Naive thymus-derived CD8-positive, alpha-beta T cell (primary cell): ENCODE measurements at regions not wholly inside any gene's neighbourhood (a gene's known extent, or its start where the extent isn't known, plus 50 kb on each side); places are given as distances from the start of the nearest gene placed in this dataset.
A peak's percentile ranks its signal among the peaks of the same experiment; 100 is the strongest.

ENCODE experiments used
- ATAC-seq, 2 donors: fragments of 150-1000 bp; cut with Tn5 transposase in 1 of 2; sonication (Bioruptor Pico), chemical (Tn5 transposase) in 1 of 2; 1 replicate in 1 of 2; 2 replicates in 1 of 2; pipeline ENCODE4 v1.10.0; 2021; ENCODE audit warnings: mild to moderate bottlenecking in 2 of 2, moderate library complexity in 2 of 2
- POLR2A ChIA-PET: fragments of 350-600 bp; sonication (Branson Sonifier 250); formaldehyde crosslinking; loops from one replicate; lab custom pipeline; 2021; ENCODE audit warnings: antibody characterized with exemption; lab: Charles Lee
- DNase-seq, 10 donors: peaks; one replicate each; pipeline versions ENCODE4 v3.0.0 to v3.0.0-alpha.2; 2020 to 2022
- H3K27ac Mint-ChIP-seq, 10 donors: one replicate each; pipeline ENCODE4 v1.8.0; 2020 to 2022; ENCODE audit warnings: mild to moderate bottlenecking in 10 of 10, mixed read lengths in 10 of 10, moderate library complexity in 4 of 10, inconsistent platforms in 1 of 10
- H3K27me3 Mint-ChIP-seq, 5 donors: one replicate each; pipeline ENCODE4 v1.8.0; 2021 to 2022; ENCODE audit warnings: mixed read lengths in 5 of 5
- H3K36me3 Mint-ChIP-seq, 3 donors: one replicate each; pipeline ENCODE4 v1.8.0; 2020 to 2022; ENCODE audit warnings: mixed read lengths in 3 of 3, mild to moderate bottlenecking in 2 of 3, inconsistent platforms in 1 of 3
- H3K4me1 Mint-ChIP-seq, 4 donors: one replicate each; pipeline ENCODE4 v1.8.0; 2021 to 2022; ENCODE audit warnings: mixed read lengths in 4 of 4
- H3K4me3 Mint-ChIP-seq, 10 donors: one replicate each; pipeline ENCODE4 v1.8.0; 2020 to 2022; ENCODE audit warnings: mild to moderate bottlenecking in 10 of 10, mixed read lengths in 10 of 10, moderate library complexity in 6 of 10, inconsistent platforms in 1 of 10
- H3K9me3 Mint-ChIP-seq, 9 donors: one replicate each; pipeline ENCODE4 v1.8.0; 2020 to 2022; ENCODE audit warnings: mixed read lengths in 9 of 9, mild to moderate bottlenecking in 3 of 9, inconsistent platforms in 1 of 9, moderate library complexity in 1 of 9

- Mint-ChIP-seq H3K9me3 (no peaks in the 10 kb centered on the region), H3K27me3 (peaks cover 0 to 16% (median 9%) of the 10 kb centered on the region in 5 donors), H3K4me3 (no peak overlapping the region), H3K36me3 (no peaks in the 10 kb centered on the region), H3K4me1 (no peaks in the 10 kb centered on the region), H3K27ac (no peak overlapping the region)
- ATAC-seq (no peak), DNase-seq (no peak)
- POLR2A ChIA-PET, result no interaction called here
Observed at GRCh38 chrX:16022580-16023200, 100.7 kb upstream of the GRPR start.

- Mint-ChIP-seq H3K4me1 (no peaks in the 10 kb centered on the region), H3K9me3 (no peaks in the 10 kb centered on the region), H3K27ac (no peak overlapping the region), H3K4me3 (no peak overlapping the region), H3K36me3 (no peaks in the 10 kb centered on the region), H3K27me3 (peaks cover 0 to 16% (median 9%) of the 10 kb centered on the region in 5 donors)
- no peak for ATAC-seq
- DNase-seq, result no peak
- POLR2A ChIA-PET, result no interaction called here
Observed at GRCh38 chrX:16018291-16018690, 105.1 kb upstream of the GRPR start.

- POLR2A ChIA-PET, result no interaction called here
- DNase-seq, result no peak
- H3K36me3 Mint-ChIP-seq, result no peaks in the 10 kb centered on the region
- ATAC-seq, result no peak
- no peak overlapping the region for H3K4me3 Mint-ChIP-seq
- H3K27ac Mint-ChIP-seq, result no peak overlapping the region
- no peaks in the 10 kb centered on the region for H3K27me3 Mint-ChIP-seq
- no peaks in the 10 kb centered on the region for H3K4me1 Mint-ChIP-seq
- H3K9me3 Mint-ChIP-seq, result no peaks in the 10 kb centered on the region
Observed at GRCh38 chrX:16014171-16014570, 109.2 kb upstream of the GRPR start.

GRCh38 chrX:16012250-16012649 is 111.1 kb upstream of the GRPR start:
- H3K4me3 Mint-ChIP-seq, result no peak overlapping the region
- ATAC-seq (no peak), DNase-seq (no peak)
- H3K9me3 Mint-ChIP-seq, result no peaks in the 10 kb centered on the region
- no peak overlapping the region for H3K27ac Mint-ChIP-seq
- peaks cover 0 to 2% (median 0%) of the 10 kb centered on the region in 5 donors for H3K27me3 Mint-ChIP-seq
- no peaks in the 10 kb centered on the region for H3K36me3 Mint-ChIP-seq
- POLR2A ChIA-PET, result no interaction called here
- no peaks in the 10 kb centered on the region for H3K4me1 Mint-ChIP-seq

GRCh38 chrX:16005917-16006316 is 117.4 kb upstream of the GRPR start:
- H3K9me3 Mint-ChIP-seq, result peaks cover 0 to 3% (median 0%) of the 10 kb centered on the region in 9 donors
- ATAC-seq, result no peak
- H3K36me3 Mint-ChIP-seq, result no peaks in the 10 kb centered on the region
- no peaks in the 10 kb centered on the region for H3K4me1 Mint-ChIP-seq
- H3K4me3 Mint-ChIP-seq, result no peak overlapping the region
- no peak for DNase-seq
- H3K27me3 Mint-ChIP-seq, result peaks cover 0 to 4% (median 0%) of the 10 kb centered on the region in 5 donors
- no peak overlapping the region for H3K27ac Mint-ChIP-seq
- POLR2A ChIA-PET, result interaction anchor here (0.6 kb wide), 1 partner anchor 746 kb away, joined by 5 read pairs; no protein-coding TSS in a partner anchor

- H3K27ac Mint-ChIP-seq, result no peak overlapping the region
- POLR2A ChIA-PET, result no interaction called here
- H3K27me3 Mint-ChIP-seq, result peaks cover 0 to 4% (median 0%) of the 10 kb centered on the region in 5 donors
- no peak for DNase-seq
- H3K36me3 Mint-ChIP-seq, result no peaks in the 10 kb centered on the region
- H3K9me3 Mint-ChIP-seq, result peaks cover 0 to 3% (median 0%) of the 10 kb centered on the region in 9 donors
- H3K4me3 Mint-ChIP-seq, result no peak overlapping the region
- H3K4me1 Mint-ChIP-seq, result no peaks in the 10 kb centered on the region
- ATAC-seq, result no peak
Observed at GRCh38 chrX:16002185-16002584, 121.2 kb upstream of the GRPR start.

- Mint-ChIP-seq H3K36me3 (peaks cover 0 to 12% (median 4%) of the 10 kb centered on the region in 3 donors), H3K27me3 (peaks cover 2 to 10% (median 6%) of the 10 kb centered on the region in 5 donors), H3K9me3 (peaks cover 0 to 15% (median 4%) of the 10 kb centered on the region in 9 donors), H3K4me3 (no peak overlapping the region), H3K27ac (no peak overlapping the region), H3K4me1 (no peaks in the 10 kb centered on the region)
- POLR2A ChIA-PET, result no interaction called here
- DNase-seq (no peak), ATAC-seq (no peak)
Observed at GRCh38 chrX:15998350-15998749, 125.0 kb upstream of the GRPR start.

GRCh38 chrX:15989716-15990115 is 133.6 kb upstream of the GRPR start:
- ATAC-seq, result no peak
- Mint-ChIP-seq H3K27ac (peak overlapping the region in 1 of 10 donors; percentile 11), H3K9me3 (peaks cover 0 to 9% (median 3%) of the 10 kb centered on the region in 9 donors), H3K27me3 (peaks cover 2 to 9% (median 4%) of the 10 kb centered on the region in 5 donors), H3K4me1 (peaks cover 0 to 5% (median 0%) of the 10 kb centered on the region in 4 donors), H3K36me3 (peaks cover 0 to 8% (median under 1%) of the 10 kb centered on the region in 3 donors), H3K4me3 (no peak overlapping the region)
- no peak for DNase-seq
- POLR2A ChIA-PET, result no interaction called here

- Mint-ChIP-seq H3K27me3 (peaks cover 0 to 3% (median 0%) of the 10 kb centered on the region in 5 donors), H3K27ac (peak overlapping the region in 1 of 10 donors; percentile 17), H3K4me3 (no peak overlapping the region), H3K4me1 (peaks cover 0 to 5% (median 0%) of the 10 kb centered on the region in 4 donors), H3K9me3 (peaks cover 0 to 4% (median 0%) of the 10 kb centered on the region in 9 donors), H3K36me3 (peaks cover 0 to 2% (median 0%) of the 10 kb centered on the region in 3 donors)
- ATAC-seq (no peak), DNase-seq (no peak)
- POLR2A ChIA-PET, result interaction anchor here (0.7 kb wide), 1 partner anchor 542 kb away, joined by 4 read pairs; no protein-coding TSS in a partner anchor
Observed at GRCh38 chrX:15988661-15989603, 134.3 kb upstream of the AP1S2 start.

- POLR2A ChIA-PET, result no interaction called here
- H3K36me3 Mint-ChIP-seq, result no peaks in the 10 kb centered on the region
- ATAC-seq (no peak), DNase-seq (no peak)
- no peak overlapping the region for H3K4me3 Mint-ChIP-seq
- peaks cover 0 to 5% (median 0%) of the 10 kb centered on the region in 4 donors for H3K4me1 Mint-ChIP-seq
- H3K9me3 Mint-ChIP-seq, result peaks cover 0 to 4% (median 0%) of the 10 kb centered on the region in 9 donors
- H3K27ac Mint-ChIP-seq, result no peak overlapping the region
- H3K27me3 Mint-ChIP-seq, result peaks cover 0 to 3% (median 0%) of the 10 kb centered on the region in 5 donors
Observed at GRCh38 chrX:15985937-15986336, 131.3 kb upstream of the AP1S2 start.

- no peaks in the 10 kb centered on the region for H3K36me3 Mint-ChIP-seq
- no peaks in the 10 kb centered on the region for H3K27me3 Mint-ChIP-seq
- no peak overlapping the region for H3K4me3 Mint-ChIP-seq
- H3K9me3 Mint-ChIP-seq, result peaks cover 0 to 4% (median 0%) of the 10 kb centered on the region in 9 donors
- H3K4me1 Mint-ChIP-seq, result no peaks in the 10 kb centered on the region
- POLR2A ChIA-PET, result no interaction called here
- no peak for ATAC-seq
- DNase-seq, result no peak
- no peak overlapping the region for H3K27ac Mint-ChIP-seq
Observed at GRCh38 chrX:15983034-15983433, 128.4 kb upstream of the AP1S2 start.

- ATAC-seq, result no peak
- Mint-ChIP-seq H3K27ac (peak overlapping the region in 1 of 10 donors; percentile 12), H3K4me1 (peaks cover 0 to 8% (median 2%) of the 10 kb centered on the region in 4 donors)
Observed at GRCh38 chrX:15977644-15978043, 123.0 kb upstream of the AP1S2 start.

GRCh38 chrX:15976396-15976795 is 121.8 kb upstream of the AP1S2 start:
- no peaks in the 10 kb centered on the region for H3K9me3 Mint-ChIP-seq
- no peaks in the 10 kb centered on the region for H3K27me3 Mint-ChIP-seq
- H3K4me3 Mint-ChIP-seq, result no peak overlapping the region
- POLR2A ChIA-PET, result no interaction called here
- peaks cover 0 to 8% (median 2%) of the 10 kb centered on the region in 4 donors for H3K4me1 Mint-ChIP-seq
- ATAC-seq (no peak), DNase-seq (no peak)
- H3K36me3 Mint-ChIP-seq, result no peaks in the 10 kb centered on the region
- no peak overlapping the region for H3K27ac Mint-ChIP-seq

More at GRCh38 chrX:15977644-15978043, 123.0 kb upstream of the AP1S2 start:
- Mint-ChIP-seq H3K9me3 (no peaks in the 10 kb centered on the region), H3K27me3 (no peaks in the 10 kb centered on the region), H3K4me3 (no peak overlapping the region), H3K36me3 (no peaks in the 10 kb centered on the region)
- DNase-seq, result no peak
- POLR2A ChIA-PET, result no interaction called here
